ENCODE measurements at regions not wholly inside any gene's neighbourhood (a gene's known extent, or its start where the extent isn't known, plus 50 kb on each side); places are given as distances from the start of the nearest gene placed in this dataset.

DNA sequence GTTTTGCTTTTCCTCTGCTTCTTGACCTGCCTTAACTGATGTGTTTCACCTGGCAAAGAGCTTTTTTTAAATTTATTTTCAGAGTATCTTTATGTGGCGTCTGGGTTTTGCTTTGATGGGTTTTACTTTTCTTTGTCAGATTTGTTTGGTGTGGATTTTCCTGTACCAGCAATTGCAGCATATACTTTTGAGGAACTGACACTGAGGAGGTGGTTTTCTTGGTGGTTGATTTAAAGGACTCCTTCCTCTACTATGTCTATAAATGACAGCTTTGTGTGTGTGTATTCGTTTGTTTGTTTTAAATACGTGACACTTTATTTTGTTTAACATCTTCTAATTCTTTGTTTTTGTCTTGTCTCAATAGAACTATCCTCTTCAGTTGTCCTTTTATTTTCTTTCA, 1071.9 kb upstream of the ARRDC3 start:
- no peak for DNase-seq (ENCODE audit: low spot score)
- no peak for FAIRE-seq

DNA sequence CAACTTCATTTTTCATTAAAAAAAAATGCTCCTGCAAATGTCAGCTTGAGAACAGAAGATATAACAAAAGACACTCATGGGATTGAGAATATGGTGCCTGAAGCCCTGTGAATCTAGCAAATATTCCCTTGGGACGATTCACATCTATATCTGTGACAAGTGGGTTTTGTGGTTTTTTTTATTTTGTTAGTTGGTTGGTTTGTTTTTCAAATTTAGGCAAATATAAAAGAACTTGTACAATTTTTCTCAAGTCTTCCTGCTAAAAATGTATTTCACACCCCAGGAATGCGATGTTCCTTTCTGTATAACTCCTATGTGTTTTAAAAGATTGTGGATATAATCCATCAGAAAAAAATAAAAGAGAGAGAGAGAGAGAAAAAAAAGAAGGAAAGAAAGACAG, 1061.8 kb upstream of the ARRDC3 start:
- no peak for FAIRE-seq

DNA sequence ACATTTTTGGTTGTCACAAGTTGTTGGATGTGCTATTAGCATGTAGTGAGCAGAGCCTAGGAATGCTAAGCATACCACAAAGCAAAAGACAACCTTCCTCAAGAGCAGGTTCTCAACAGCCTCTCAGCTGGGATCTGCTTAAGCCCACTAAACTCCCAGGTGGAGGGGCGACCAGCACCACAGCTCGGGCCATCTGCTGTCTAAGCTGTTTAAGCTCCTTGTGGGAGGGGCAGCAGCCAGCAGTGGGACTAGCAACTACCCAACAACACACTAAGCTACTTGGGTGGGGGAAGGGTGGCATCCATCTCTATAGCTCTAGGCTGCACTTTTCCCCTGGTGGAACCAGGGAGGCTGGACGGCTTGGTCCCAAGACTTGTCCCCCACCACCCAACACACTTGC, 1052.7 kb upstream of the ARRDC3 start:
- no peak for DNase-seq (ENCODE audit: low spot score)
- no peak for FAIRE-seq

More for the DNA sequence above, 1061.8 kb upstream of the ARRDC3 start:
- DNase-seq (ENCODE audit: low spot score), result no peak

DNA sequence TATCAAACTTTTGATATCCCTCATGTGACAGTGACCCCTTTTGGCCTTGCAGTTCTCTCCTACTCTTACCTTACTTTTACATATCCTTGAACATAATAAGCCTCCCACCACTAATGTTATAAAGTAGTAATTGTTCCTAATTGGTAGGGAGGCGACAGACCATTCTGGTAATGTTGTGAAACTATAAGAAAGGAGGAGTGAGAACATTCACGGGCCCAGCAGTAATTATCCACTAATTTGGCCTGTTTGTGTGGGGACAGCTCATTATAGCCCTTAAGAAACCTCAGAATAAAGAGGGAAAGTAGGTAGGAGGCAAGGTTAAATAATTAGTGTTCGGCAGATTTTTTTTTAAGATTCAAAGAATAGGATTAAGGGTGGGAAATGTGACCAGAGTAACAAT, 1046.5 kb upstream of the ARRDC3 start:
- no peak for FAIRE-seq

DNA sequence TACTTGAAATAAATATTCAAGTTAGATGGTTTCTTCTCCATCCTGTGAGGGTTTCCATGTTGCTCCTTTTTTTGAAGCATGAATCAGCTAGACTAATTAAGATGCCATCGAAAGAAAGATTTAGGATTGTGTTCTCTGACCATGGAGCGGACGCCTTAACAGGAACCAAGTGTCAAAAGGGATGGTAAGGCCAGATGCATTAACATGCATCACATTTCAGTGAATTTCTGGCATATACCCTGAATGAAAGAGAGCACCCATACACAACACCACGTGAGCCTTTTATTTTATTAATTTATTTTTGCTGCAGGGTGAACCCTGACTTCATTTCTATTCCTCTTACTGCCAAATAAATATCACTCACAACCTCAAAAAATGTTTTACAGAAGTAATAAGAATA, 1045.3 kb upstream of the ARRDC3 start:
- no peak for DNase-seq (ENCODE audit: low spot score)

More for the DNA sequence above, 1046.5 kb upstream of the ARRDC3 start:
- no peak for DNase-seq (ENCODE audit: low spot score)

DNA sequence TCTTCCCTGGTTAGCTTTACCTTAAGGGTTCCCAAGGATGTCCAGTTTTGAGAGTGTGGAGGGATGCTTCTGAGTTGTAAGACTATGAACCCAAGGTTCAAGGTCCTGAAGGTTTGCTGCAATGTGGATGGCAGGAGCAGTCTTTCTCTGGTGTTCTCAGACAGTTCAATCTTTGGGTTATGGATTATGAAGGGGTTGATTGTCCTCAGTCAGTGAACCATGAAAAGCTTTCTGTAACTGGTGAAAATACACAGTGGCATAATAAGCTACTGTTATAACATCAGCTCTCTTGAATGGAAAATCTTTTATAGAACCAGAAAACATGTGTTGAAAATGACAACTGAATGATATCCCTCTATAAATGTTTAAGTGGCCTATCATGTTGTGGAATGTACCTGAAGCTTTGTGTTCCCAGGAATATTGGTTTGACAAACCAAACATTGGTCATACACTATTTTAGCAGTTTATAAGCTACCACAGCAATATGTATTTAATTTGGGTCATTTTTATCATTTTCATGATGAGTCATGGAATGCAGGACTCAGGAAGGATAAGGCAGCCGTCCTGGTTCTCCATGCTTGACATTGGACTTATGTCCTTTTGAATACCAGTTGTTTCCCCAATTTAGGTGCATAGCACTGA, 1041.8 kb upstream of the ARRDC3 start:
- no peak for DNase-seq (ENCODE audit: low spot score)
- FAIRE-seq, result no peak

More for the DNA sequence above, 1045.3 kb upstream of the ARRDC3 start:
- FAIRE-seq, result no peak

DNA sequence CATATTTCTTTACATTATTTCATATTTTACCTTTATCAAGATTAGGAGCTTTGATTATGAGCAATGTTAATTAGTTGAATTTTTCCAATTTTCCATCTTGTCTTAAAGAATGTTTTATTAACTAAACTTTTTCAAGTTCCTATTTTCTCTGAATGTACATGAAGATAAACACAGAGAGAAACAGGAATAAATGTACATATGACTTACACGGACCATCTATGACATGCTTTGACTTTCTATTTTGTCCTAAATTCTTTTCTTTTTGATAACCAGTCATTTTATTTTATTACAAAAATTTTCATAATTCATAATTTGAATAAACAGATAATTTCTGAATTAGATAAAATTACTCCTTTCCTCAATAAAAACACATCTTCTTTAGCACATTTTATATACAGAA, 1038.8 kb upstream of the ARRDC3 start:
- FAIRE-seq, result no peak
- DNase-seq (ENCODE audit: low spot score), result no peak

DNA sequence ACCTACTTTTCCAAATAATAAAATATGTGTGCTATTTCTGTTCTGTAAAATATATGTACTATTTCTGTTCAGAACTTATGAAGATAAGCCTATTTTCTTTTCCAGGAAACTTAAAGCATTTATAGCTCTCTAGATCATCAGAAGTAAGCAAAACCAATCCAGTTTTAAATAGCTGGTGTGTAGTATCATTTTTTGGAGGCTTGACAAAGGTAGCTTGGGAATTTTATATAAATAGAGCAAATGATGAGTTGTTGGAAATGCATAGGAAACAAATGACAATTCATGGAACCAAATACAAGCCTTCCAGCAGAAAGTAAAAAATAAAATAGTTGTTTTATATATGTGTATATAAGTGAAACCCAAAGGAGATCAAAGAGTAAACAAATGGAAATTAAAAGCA, 1038.1 kb upstream of the ARRDC3 start:
- FAIRE-seq, result no peak
- no peak for DNase-seq (ENCODE audit: low spot score)

DNA sequence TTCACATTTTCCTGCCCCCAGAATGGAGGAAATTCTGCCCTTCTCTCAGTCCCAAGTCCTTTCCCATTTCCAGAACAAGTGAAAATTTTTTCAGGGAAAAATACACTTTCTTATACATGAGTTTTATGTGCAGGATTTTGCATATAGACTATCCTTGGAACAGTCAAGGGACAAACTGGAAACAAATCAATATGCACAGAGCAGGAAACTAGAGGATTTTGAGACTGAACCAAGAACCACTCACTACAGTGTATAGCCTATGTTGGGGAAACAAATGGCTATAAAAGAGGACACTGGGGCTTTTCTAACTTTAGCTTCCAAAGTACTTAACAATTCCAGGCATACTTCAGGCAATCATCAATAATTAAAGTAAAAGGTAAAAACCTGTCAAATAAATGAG, 1036.1 kb upstream of the ARRDC3 start:
- DNase-seq (ENCODE audit: low spot score) (no peak), FAIRE-seq (no peak)

DNA sequence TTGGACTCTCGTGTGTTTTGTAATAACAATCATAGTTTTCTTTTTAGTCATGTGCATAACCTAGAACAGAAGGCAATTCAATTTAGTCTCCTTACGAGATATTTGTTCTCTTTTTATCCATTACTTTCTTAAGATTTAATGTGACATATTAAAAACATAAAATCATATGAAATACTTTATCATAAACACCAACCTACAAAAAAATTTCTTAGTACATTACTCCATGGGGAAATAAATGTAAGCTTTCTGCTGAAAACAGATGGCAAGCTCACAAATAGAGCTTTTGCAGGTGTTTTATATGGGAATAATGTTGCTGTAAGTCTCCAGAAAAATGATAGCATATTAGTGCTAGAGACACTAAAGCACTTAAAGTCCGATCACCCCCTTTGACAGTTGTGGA, 1035.2 kb upstream of the ARRDC3 start:
- FAIRE-seq (no peak), DNase-seq (ENCODE audit: low spot score) (no peak)

DNA sequence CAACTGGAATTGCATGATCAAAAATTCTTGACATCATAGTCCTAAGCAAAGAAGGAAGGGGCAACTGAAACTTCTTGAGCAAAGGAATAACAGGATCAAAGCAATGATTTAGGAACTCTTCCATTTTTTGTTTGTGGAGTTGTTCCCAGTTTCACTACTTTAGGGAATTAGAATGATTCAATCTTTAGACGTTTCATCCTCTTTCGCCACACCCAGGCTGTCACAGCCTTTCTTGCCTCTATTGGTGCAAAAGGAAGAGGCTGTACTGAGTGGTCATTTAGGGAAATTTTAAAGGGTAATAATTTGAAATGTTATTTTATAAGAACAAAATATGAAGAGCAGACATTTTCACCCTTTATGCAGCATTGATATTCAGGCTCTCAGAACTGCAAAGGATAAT, 1026.0 kb upstream of the ARRDC3 start:
- DNase-seq (ENCODE audit: low spot score), result no peak
- FAIRE-seq, result no peak

DNA sequence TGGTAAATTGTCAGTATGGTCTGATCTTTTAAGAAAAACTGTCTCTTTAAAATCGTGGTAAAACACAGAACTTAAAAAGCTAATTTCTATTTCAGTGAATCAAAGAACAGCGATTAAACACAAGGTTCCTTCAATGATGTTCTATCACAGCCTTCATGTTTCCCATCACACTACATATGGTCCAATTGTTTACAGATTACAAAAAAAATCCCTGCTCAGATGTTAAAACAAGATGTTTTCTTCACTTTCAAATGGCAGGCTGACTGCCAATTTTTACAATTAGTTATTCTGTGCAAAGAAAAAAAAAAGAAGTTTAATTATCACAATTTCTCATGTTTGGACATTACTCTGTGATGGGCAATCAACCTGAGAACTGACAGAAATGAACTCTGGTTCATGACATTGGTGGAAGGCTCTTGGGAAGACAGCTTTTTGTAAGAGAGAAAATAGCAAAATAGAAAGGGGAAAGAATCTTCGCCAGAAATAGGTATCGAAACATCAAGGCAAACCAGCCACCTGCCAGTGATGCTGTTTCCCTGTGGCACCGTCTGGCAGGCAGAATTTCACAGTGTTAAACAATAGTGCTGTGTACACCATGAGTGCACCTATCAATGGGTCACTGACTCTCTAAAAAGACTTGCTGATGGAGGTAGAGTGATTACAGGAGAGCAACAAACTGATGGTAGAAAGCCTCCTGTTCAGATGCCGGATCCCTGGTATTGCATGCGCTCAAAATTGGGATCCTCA, 1020.0 kb upstream of the ARRDC3 start:
- DNase-seq (ENCODE audit: low spot score), result no peak
- no peak for FAIRE-seq

DNA sequence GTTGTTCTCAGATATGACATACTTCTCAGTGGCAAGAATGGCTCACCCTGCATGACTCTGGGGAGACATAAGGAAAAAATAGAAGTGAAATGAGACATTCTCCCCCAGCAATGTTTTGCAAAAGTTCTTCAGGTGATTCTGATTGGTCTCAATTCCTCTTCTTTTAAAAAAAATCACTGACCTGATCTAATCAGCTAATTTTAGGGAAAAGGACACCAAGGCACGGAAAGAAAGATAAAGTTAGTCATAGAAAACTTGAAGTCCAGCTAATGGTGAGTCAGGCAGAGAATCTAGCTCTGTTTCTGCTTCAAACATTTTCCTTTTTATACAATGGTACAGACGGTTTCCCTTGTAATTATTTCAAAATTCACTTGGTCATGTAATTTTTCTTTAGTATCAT, 1018.9 kb upstream of the ARRDC3 start:
- no peak for FAIRE-seq
- DNase-seq (ENCODE audit: low spot score), result no peak

DNA sequence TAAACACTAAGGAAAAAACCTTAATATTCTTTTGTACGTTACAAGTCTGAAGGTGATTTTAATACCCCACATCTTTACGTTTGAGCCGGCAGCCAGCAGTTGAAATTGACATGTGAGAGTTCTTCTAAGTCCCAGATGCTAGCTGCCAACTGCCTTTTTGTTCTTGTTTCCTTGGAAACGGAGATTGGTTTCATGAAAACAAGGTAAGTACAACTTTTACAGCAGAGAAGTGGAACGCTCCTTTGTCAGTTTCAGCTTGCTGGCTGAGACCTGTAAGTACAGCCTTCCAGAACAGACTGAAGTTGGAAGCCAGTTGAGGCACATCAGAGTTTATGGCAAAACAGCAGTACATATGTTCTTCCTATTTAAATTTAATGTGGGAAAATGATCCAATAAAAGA, 1018.4 kb upstream of the ARRDC3 start:
- DNase-seq (ENCODE audit: low spot score) (no peak), FAIRE-seq (no peak)

DNA sequence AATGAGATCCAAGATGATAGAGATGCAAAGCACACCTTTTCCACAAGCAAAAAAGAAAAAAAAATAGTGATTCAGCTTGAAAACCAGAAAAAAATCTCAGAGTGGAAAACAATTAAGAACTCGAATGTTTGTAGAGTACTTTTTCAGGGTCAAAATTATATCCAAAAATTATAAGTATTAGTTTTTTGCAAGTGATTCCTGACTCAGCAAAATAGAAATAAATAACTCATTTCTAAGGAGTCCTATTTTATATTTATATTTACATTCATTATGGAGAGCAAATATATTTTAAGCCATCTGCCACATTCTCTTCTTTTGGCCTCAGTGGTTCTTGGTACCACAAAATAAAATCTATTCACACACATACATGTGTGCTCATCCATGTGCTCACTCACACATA, 1011.8 kb upstream of the ARRDC3 start:
- no peak for FAIRE-seq

DNA sequence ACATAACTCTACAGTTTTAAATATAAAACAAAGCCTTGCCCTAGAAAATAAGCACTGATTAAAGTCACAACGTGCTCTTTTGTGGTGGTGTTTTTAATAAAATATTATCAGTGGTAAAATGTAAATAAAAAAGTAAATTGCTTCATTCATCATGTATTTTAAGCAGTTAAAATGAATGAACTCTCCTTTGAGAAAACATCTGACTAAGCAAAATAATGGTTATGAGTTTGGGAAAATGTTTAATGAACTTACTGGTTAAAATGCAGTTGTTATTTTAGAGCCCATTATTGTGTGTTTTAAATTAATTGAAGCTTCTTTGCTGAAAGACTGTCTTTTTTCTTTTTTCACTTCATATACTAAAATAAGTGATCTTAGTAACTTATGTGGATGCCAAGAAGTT, 1007.5 kb upstream of the ARRDC3 start:
- DNase-seq (ENCODE audit: low spot score), result no peak
- no peak for FAIRE-seq

More for the DNA sequence above, 1011.8 kb upstream of the ARRDC3 start:
- no peak for DNase-seq (ENCODE audit: low spot score)

DNA sequence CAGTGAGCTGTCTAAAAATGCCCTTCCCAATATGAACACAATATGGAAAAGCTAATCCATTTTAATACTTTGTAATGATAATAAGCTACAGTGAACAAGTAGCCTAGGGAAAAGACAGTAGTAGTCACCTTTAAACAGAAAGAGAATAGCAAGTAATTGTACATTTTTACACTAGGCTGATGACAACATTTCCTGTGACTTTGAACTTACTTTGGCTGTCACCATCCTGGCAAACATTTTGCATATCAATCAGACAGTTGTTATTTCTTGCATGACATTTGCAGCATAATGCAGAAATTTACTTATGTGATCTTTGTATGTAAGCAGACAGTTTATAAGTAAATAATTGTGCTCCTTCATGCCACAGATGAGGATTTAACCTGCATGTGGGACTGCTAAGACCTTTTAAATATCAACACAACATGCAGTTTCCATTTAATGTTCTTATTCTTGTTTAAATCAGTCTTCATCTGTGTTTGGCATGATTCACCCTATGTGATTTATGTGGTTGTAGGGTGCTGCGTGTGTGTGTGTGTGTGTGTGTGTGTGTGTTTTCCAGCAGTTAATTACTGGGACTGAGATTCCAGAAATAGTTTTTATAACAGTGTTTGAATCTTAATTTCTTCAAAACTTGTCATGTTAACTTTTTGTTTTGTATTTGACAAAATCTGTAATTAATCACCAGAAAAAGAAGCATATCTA, 997.1 kb upstream of the ARRDC3 start:
- DNase-seq (ENCODE audit: low spot score), result no peak
- no peak for FAIRE-seq

DNA sequence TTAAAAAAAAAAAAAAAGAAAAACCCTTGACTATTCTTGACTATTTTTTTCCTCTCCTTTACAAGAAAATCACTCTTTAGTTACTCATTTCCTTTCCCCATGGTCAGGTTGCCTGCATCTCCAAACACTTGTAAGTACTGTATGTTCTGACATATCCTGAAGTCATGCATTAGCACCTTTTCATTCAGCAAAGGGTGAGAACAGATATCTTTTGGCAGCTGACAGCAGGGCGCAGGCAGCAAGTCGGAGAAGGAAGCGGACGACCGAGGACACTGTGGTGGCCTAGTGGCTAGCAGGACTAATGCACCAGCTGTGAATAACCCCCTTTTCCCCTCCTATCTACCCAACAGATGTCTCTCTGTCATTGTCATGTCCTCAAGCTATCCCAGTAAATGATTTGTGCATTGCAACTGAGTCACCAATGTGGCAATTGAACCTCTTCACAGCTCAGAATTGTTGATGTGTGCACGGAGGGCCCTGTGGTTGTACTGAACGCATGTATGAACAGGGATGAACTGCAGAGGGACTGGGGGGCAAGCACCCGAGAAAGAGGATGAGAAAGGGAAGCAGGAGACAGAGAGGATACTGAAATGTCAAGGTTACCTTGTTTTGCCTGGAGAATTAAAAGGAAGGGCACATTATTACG, 996.0 kb upstream of the ARRDC3 start:
- FAIRE-seq (no peak), DNase-seq (ENCODE audit: low spot score) (peak; percentile 44)

DNA sequence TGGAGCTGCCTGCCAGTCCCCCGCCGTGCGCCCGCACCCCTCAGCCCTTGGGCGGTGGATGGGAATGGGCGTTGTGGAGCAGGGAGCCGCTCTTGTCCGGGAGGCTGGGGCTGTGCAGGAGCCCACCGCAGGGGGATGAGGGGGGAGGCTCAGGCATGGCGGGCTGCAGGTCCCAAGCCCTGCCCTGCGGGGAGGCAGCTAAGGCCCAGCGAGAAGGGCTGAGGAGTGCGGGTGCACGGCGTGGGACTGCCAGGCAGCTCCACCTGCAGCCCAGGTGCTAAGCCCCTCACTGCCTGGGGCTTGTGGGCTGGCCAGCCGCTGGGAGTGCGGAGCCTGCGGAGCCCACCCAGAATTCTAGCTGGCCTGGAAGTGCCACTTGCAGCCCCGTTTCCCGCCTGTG, 991.7 kb upstream of the ARRDC3 start:
- DNase-seq (ENCODE audit: low spot score), result no peak
- no peak for FAIRE-seq

DNA sequence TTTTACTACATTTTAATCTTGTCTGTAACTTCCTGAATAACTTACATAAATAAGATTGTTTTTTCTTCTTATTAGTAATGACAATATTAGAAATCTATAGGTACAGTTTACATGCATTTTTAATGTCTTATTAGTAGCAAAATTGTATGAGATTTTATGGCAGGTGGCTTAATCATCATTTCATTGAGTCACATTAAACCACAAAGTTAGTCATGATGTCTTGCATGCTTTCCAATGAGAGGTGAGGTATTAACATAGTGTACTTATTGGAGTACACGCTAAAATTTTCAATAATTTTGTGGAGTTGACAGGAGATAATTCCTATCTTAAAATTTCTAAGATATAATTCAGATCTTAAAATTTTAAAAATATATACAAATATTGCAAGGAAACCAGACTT, 989.6 kb upstream of the ARRDC3 start:
- peak; percentile 84 for FAIRE-seq
- peak; percentile 17 for DNase-seq (ENCODE audit: low spot score)

DNA sequence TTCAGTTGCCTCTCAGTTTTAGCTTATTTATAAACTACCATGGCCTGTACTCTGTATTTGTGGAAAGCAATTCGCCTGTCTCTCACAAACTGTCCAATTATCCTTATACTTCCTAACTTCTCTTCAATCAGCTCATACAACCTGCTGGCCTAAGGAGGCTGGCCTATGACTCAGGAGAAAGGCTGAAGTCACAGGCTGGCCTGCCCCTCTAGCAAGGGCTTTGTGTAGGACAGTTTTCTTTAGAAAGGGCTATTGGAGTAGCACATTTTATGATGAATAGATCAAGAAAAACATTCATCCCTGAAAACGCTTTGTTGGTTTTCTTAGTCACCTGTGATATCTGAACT, 988.7 kb upstream of the ARRDC3 start:
- peak; percentile 83 for FAIRE-seq
- peak; percentile 60 for DNase-seq (ENCODE audit: low spot score)

Measured in RCC 7860 (cell line).